B cell (primary cell): ENCODE measurements at regions not wholly inside any gene's neighbourhood (a gene's known extent, or its start where the extent isn't known, plus 50 kb on each side); places are given as distances from the start of the nearest gene placed in this dataset.

ENCODE experiments used
- ATAC-seq: fragments of 200-7000 bp; cut with Tn5 transposase; one replicate; pipeline ENCODE4 v1.10.0; 2021; ENCODE audit warnings: low read depth, mild to moderate bottlenecking, moderate number of reproducible peaks, moderate library complexity
- CTCF ChIA-PET: fragments of 350-600 bp; sonication (Branson Sonifier 250); formaldehyde crosslinking; loops from one replicate; lab custom pipeline; 2021; ENCODE audit warnings: antibody characterized with exemption, inconsistent platforms; lab: Charles Lee
- POLR2A ChIA-PET: fragments of 350-600 bp; sonication (Branson Sonifier 250); formaldehyde crosslinking; loops from one replicate; lab custom pipeline; 2021; ENCODE audit warnings: antibody characterized with exemption; lab: Charles Lee
- DNase-seq: peaks from one replicate; pipeline ENCODE4 v3.0.0; 2013
- H2AFZ ChIP-seq: 2 replicates; pipeline ENCODE4 v1.6.1; 2012; ENCODE audit warnings: mild to moderate bottlenecking, low read depth, low read length; ENCODE audit not compliant: insufficient read depth, poor library complexity, severe bottlenecking
- H3K27ac ChIP-seq, 2 donors: 1 replicate in 1 of 2; 2 replicates in 1 of 2; pipeline ENCODE4 v1.5.1; 2012 to 2013; ENCODE audit warnings: low read length in 2 of 2, mild to moderate bottlenecking in 2 of 2, moderate library complexity in 1 of 2
- H3K27me3 ChIP-seq, 4 experiments: fragments of 200-600 bp in 1 of 4; sonication (generic) in 1 of 4; replicated peaks in 1 of 4; 1 replicate in 2 of 4; 2 replicates in 2 of 4; pipeline versions ENCODE4 v1.6.1 to v1.7.0; 2013 to 2016; ENCODE audit warnings: low read length in 3 of 4, mild to moderate bottlenecking in 2 of 4, mixed read lengths in 1 of 4, moderate library complexity in 1 of 4; ENCODE audit not compliant: insufficient read depth in 4 of 4, control insufficient read depth in 3 of 4; ENCODE audit errors: control extremely low read depth in 1 of 4
- H3K36me3 ChIP-seq, 2 experiments: replicated peaks in 1 of 2; 1 replicate in 1 of 2; 2 replicates in 1 of 2; pipeline versions ENCODE4 v1.6.1 to v1.7.1; 2013; ENCODE audit warnings: low read length in 1 of 2; ENCODE audit not compliant: insufficient read depth in 2 of 2, control insufficient read depth in 1 of 2; ENCODE audit errors: control extremely low read depth in 1 of 2, extremely low read depth in 1 of 2
- H3K4me1 ChIP-seq, 2 donors: fragments of 200-600 bp in 1 of 2; sonication (generic) in 1 of 2; 1 replicate in 1 of 2; 2 replicates in 1 of 2; pipeline versions ENCODE4 v1.5.1 to v1.6.1; 2013 to 2017; ENCODE audit warnings: low read length in 2 of 2; ENCODE audit not compliant: control insufficient read depth in 2 of 2, insufficient read depth in 2 of 2
- H3K4me2 ChIP-seq: replicated peaks from 2 replicates; pipeline ENCODE3; 2012; ENCODE audit warnings: mild to moderate bottlenecking, low read depth, low read length; ENCODE audit not compliant: poor library complexity, severe bottlenecking
- H3K4me3 ChIP-seq, 5 experiments: fragments of 200-600 bp in 1 of 5; sonication (generic) in 1 of 5; 1 replicate in 3 of 5; 2 replicates in 2 of 5; pipeline versions ENCODE4 v1.5.1 to v1.7.0; 2011 to 2016; ENCODE audit warnings: low read length in 4 of 5, mild to moderate bottlenecking in 4 of 5, low read depth in 2 of 5, control low read depth in 1 of 5, moderate library complexity in 1 of 5; ENCODE audit not compliant: insufficient read depth in 1 of 5; ENCODE audit errors: control extremely low read depth in 1 of 5, extremely low read depth in 1 of 5
- H3K79me2 ChIP-seq: fragments of 200-600 bp; sonication (generic); one replicate; pipeline ENCODE4 v1.6.0; 2016; ENCODE audit warnings: low read length; ENCODE audit not compliant: control insufficient read depth, insufficient read depth
- H3K9ac ChIP-seq: fragments of 200-600 bp; sonication (generic); 2 replicates; pipeline ENCODE4 v1.6.1; 2017; ENCODE audit warnings: mild to moderate bottlenecking, low read length, moderate library complexity
- H3K9me3 ChIP-seq, 3 donors: one replicate each; pipeline versions ENCODE4 v1.6.1 to v1.7.1; 2013; ENCODE audit warnings: low read length in 2 of 3; ENCODE audit not compliant: control insufficient read depth in 2 of 3, insufficient read depth in 1 of 3; ENCODE audit errors: control extremely low read depth in 1 of 3
- H4K20me1 ChIP-seq: 2 replicates; pipeline ENCODE4 v1.6.0; 2012; ENCODE audit warnings: mild to moderate bottlenecking, low read length; ENCODE audit not compliant: insufficient read depth, control insufficient read depth, poor library complexity, severe bottlenecking
- H3K27ac Mint-ChIP-seq: one replicate; pipeline ENCODE4 v1.8.0; 2021; ENCODE audit warnings: mixed read lengths
- H3K27me3 Mint-ChIP-seq: one replicate; pipeline ENCODE4 v1.8.0; 2021; ENCODE audit warnings: mixed read lengths
- H3K4me1 Mint-ChIP-seq: one replicate; pipeline ENCODE4 v1.8.0; 2021; ENCODE audit warnings: mixed read lengths
- H3K4me3 Mint-ChIP-seq: one replicate; pipeline ENCODE4 v1.8.0; 2021; ENCODE audit warnings: mixed read lengths
- H3K9me3 Mint-ChIP-seq: one replicate; pipeline ENCODE4 v1.8.0; 2022; ENCODE audit warnings: mixed read lengths; ENCODE audit not compliant: insufficient read depth
- EZH2 ChIP-seq: IDR thresholded peaks from 2 replicates; pipeline ENCODE4 v1.6.1; 2012; ENCODE audit warnings: borderline replicate concordance, low read depth, mild to moderate bottlenecking, moderate library complexity, low read length; ENCODE audit not compliant: insufficient read depth, poor library complexity, severe bottlenecking
- WGBS: methylation state at CpG from one replicate; pipeline ENCODE4 v1.1.5; 2013; ENCODE audit warnings: missing lambda C conversion rate; ENCODE audit not compliant: insufficient coverage; 5-methylcytosine and 5-hydroxymethylcytosine counted together
- intact Hi-C: fragments of 100-400 bp; cut with micrococcal nuclease; formaldehyde crosslinking; loops from one replicate; pipeline ENCODE4 v1.10.0; 2022
- TF ChIP-seq, protein P1 (sequence below): fragments of 200-600 bp; IDR thresholded peaks from one replicate; pipeline ENCODE4 v1.8.0; 2022; ENCODE audit warnings: antibody characterized with exemption, mild to moderate bottlenecking

DNA sequence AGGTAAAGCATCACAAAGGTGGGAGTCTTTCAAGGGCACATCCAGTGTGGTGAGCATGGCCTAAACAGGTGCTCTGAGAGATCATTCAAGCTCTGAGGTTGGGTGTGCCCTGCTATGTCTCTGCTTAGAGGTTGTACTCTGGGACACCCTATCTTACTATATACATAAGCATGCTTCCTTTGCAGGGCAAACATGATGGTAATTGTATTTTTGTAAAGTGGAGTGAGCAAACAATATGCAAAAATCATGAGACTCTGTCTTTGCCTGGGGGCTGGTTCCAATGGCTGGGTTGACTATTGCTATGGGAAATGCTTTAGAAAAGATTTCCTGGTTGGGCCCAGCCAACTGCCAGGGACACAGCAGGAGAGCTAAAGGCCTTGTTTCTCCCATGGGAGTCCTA, 315.1 kb upstream of the TLE3 start:
- Histone ChIP-seq H3K4me3 (no peak overlapping the region), H3K36me3 (no peaks in the 10 kb centered on the region), H3K27me3 (no peaks in the 10 kb centered on the region), H3K27ac (no peak overlapping the region), H3K4me2 (no peak overlapping the region), H3K9me3 (peaks cover 0 to 9% (median 0%) of the 10 kb centered on the region in 3 donors), H4K20me1 (no peaks in the 10 kb centered on the region), H3K9ac (no peak overlapping the region), H2AFZ (no peak overlapping the region), H3K4me1 (no peaks in the 10 kb centered on the region), H3K79me2 (no peaks in the 10 kb centered on the region)
- TF ChIP-seq, protein P1, sequence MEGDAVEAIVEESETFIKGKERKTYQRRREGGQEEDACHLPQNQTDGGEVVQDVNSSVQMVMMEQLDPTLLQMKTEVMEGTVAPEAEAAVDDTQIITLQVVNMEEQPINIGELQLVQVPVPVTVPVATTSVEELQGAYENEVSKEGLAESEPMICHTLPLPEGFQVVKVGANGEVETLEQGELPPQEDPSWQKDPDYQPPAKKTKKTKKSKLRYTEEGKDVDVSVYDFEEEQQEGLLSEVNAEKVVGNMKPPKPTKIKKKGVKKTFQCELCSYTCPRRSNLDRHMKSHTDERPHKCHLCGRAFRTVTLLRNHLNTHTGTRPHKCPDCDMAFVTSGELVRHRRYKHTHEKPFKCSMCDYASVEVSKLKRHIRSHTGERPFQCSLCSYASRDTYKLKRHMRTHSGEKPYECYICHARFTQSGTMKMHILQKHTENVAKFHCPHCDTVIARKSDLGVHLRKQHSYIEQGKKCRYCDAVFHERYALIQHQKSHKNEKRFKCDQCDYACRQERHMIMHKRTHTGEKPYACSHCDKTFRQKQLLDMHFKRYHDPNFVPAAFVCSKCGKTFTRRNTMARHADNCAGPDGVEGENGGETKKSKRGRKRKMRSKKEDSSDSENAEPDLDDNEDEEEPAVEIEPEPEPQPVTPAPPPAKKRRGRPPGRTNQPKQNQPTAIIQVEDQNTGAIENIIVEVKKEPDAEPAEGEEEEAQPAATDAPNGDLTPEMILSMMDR, result no peak
- TF ChIP-seq EZH2, result no peak
- Mint-ChIP-seq H3K27ac (no peak overlapping the region), H3K27me3 (peaks cover 12% of the 10 kb centered on the region), H3K4me3 (no peak overlapping the region), H3K4me1 (no peaks in the 10 kb centered on the region), H3K9me3 (no peaks in the 10 kb centered on the region)
- intact Hi-C loops, result no loop called here
- ATAC-seq (no peak), DNase-seq (no peak)
- ChIA-PET CTCF (no interaction called here), POLR2A (no interaction called here)

DNA sequence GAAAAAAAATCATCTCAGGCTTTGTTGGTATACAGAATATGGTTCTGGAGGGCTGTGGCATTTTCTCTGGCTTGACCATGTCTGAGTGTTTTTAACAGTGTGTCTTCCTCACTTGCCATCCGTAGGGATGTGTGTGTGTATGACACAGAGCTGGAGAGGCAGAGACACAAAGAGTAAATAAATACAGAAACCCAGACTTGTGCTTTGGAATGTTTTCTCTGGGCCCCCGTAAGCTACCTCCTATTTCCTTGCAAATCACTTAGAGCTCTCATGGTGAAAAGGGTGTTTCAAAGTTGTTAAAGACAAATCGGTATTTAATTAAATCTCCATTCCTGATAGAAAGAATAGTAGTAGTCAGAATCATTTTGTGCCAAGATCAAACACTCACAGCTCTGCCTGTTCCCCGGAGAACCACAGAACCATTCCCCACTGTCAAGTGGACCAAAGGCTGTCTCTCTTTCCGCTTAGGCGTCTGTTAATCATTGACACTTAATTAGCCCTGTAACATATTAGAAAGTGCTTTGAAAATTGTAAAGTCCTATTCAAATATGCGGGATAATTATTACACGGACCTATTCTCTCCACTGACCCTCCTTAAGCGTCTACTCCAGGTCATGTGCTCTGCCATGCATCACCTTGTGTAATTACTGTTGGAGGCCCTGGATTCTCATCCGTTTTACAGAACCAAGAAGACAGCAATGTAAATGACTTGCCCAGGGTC, 313.6 kb upstream of the TLE3 start:
- no peak overlapping the region for H3K4me2 ChIP-seq

More for the DNA sequence above, 313.6 kb upstream of the TLE3 start:
- Histone ChIP-seq H4K20me1 (no peaks in the 10 kb centered on the region), H2AFZ (no peak overlapping the region), H3K4me3 (no peak overlapping the region), H3K79me2 (no peaks in the 10 kb centered on the region), H3K9ac (no peak overlapping the region), H3K4me1 (no peaks in the 10 kb centered on the region), H3K36me3 (no peaks in the 10 kb centered on the region), H3K27ac (no peak overlapping the region), H3K27me3 (no peaks in the 10 kb centered on the region), H3K9me3 (peaks cover 0 to 5% (median 0%) of the 10 kb centered on the region in 3 donors)
- no peak for ATAC-seq
- no peaks in the 10 kb centered on the region for H3K4me1 Mint-ChIP-seq
- no peak for DNase-seq
- intact Hi-C loops, result no loop called here
- no peak overlapping the region for H3K27ac Mint-ChIP-seq
- TF ChIP-seq EZH2, result no peak
- TF ChIP-seq, protein P1, result no peak
- no peak overlapping the region for H3K4me3 Mint-ChIP-seq
- H3K9me3 Mint-ChIP-seq, result no peaks in the 10 kb centered on the region
- peaks cover 3% of the 10 kb centered on the region for H3K27me3 Mint-ChIP-seq
- CTCF ChIA-PET, result no interaction called here
- WGBS, result 100% methylated on average over 3 of the region's 10 CpGs
- POLR2A ChIA-PET, result no interaction called here
